ENCODE measurements at regions not wholly inside any gene's neighbourhood (a gene's known extent, or its start where the extent isn't known, plus 50 kb on each side); places are given as distances from the start of the nearest gene placed in this dataset.

- no peak for TF ChIP-seq CTCF (IDR thresholded peaks at IDR 0.05)
- no peak for TF ChIP-seq EZH2 (IDR thresholded peaks at IDR 0.05; ENCODE audit: borderline replicate concordance, insufficient read depth, low read depth, low read length, poor library complexity, severe bottlenecking)
These were observed 113.4 kb downstream of the ASB7 start for GRCh38 chr15:100715571-100716455.
